Neural progenitor cell (in vitro differentiated cells): ENCODE measurements at regions not wholly inside any gene's neighbourhood (a gene's known extent, or its start where the extent isn't known, plus 50 kb on each side); places are given as distances from the start of the nearest gene placed in this dataset.

Experiments used
- EZH2phosphoT487 ChIP-seq: fragments of 200-600 bp; sonication (generic); IDR thresholded peaks from 2 replicates; pipeline ENCODE4 v1.6.1; 2017; ENCODE audit warnings: antibody characterized with exemption
- TF ChIP-seq, protein P1 (sequence below): fragments of 200-600 bp; sonication (generic); IDR thresholded peaks from 2 replicates; pipeline ENCODE4 v1.5.1; 2017; ENCODE audit warnings: antibody characterized with exemption, mild to moderate bottlenecking

DNA sequence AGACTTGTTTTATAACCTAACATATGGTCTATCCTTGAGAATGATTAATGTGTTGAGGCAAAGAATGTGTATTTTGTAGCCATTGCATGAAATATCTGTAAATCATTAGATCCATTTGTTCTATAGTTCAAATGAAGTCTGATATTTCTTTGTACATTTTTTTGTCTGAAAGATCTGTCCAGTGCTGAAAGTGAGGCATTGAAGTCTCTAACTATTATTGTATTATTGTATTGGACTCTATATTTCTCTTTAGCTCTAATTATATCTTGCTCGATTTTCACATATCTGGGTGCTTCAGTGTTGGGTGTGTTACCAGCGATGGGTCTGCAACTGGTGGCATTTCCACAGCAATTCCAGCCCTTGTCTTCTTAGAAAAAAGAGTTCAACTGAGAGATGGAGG lies 76.0 kb downstream of the PBDC1 start:
- TF ChIP-seq, protein P1, sequence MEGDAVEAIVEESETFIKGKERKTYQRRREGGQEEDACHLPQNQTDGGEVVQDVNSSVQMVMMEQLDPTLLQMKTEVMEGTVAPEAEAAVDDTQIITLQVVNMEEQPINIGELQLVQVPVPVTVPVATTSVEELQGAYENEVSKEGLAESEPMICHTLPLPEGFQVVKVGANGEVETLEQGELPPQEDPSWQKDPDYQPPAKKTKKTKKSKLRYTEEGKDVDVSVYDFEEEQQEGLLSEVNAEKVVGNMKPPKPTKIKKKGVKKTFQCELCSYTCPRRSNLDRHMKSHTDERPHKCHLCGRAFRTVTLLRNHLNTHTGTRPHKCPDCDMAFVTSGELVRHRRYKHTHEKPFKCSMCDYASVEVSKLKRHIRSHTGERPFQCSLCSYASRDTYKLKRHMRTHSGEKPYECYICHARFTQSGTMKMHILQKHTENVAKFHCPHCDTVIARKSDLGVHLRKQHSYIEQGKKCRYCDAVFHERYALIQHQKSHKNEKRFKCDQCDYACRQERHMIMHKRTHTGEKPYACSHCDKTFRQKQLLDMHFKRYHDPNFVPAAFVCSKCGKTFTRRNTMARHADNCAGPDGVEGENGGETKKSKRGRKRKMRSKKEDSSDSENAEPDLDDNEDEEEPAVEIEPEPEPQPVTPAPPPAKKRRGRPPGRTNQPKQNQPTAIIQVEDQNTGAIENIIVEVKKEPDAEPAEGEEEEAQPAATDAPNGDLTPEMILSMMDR: no peak
- no peak for TF ChIP-seq EZH2phosphoT487
